Sigmoid colon (tissue), 6 donors: ENCODE measurements at regions not wholly inside any gene's neighbourhood (a gene's known extent, or its start where the extent isn't known, plus 50 kb on each side); places are given as distances from the start of the nearest gene placed in this dataset.

Experiments
- DNase-seq: peaks from one replicate; pipeline ENCODE4 v3.0.0-alpha.2; 2019
- H3K27ac ChIP-seq, 4 donors: fragments of 200-600 bp; sonication (generic); one replicate each; pipeline ENCODE4 v1.5.1; 2016 to 2019; ENCODE audit warnings: mild to moderate bottlenecking in 1 of 4
- H3K27me3 ChIP-seq, 3 donors: fragments of 200-600 bp; sonication (generic); one replicate each; pipeline ENCODE4 v1.5.1; 2019; ENCODE audit warnings: mild to moderate bottlenecking in 1 of 3
- H3K36me3 ChIP-seq, 4 donors: fragments of 200-600 bp; sonication (generic); one replicate each; pipeline ENCODE4 v1.5.1; 2016 to 2019
- H3K4me1 ChIP-seq, 4 donors: fragments of 200-600 bp; sonication (generic); one replicate each; pipeline ENCODE4 v1.5.1; 2017 to 2019
- H3K4me3 ChIP-seq, 4 donors: fragments of 200-600 bp; sonication (generic); one replicate each; pipeline ENCODE4 v1.5.1; 2017 to 2019; ENCODE audit warnings: mild to moderate bottlenecking in 2 of 4, moderate library complexity in 1 of 4
- H3K9me3 ChIP-seq, 4 donors: fragments of 200-600 bp in 3 of 4; sonication (generic) in 3 of 4; one replicate each; pipeline versions ENCODE4 v1.5.1 to v1.6.1; 2013 to 2019
- EP300 ChIP-seq, 4 donors: sonication (generic); formaldehyde crosslinking; IDR thresholded peaks; one replicate each; pipeline ENCODE4 v1.6.1; 2017; ENCODE audit warnings: antibody characterized with exemption in 4 of 4
- POLR2A ChIP-seq, 2 donors: fragments of 450-650 bp; IDR thresholded peaks; one replicate each; pipeline ENCODE4 v1.6.1; 2016; ENCODE audit warnings: antibody characterized with exemption in 2 of 2, mild to moderate bottlenecking in 2 of 2, moderate library complexity in 2 of 2
- POLR2AphosphoS5 ChIP-seq, 4 donors: sonication (generic); formaldehyde crosslinking; IDR thresholded peaks; one replicate each; pipeline ENCODE4 v1.6.1; 2017; ENCODE audit warnings: antibody characterized with exemption in 4 of 4
- WGBS, 2 donors: extraction: QIAGEN DNeasy Blood & Tissue Kit; methylation state at CpG; one replicate each; pipeline ENCODE4 v1.1.7; 2013; 5-methylcytosine and 5-hydroxymethylcytosine counted together
- intact Hi-C: fragments of 100-400 bp; cut with DNase I; formaldehyde crosslinking; loops from one replicate; pipeline ENCODE4 v1.15.1; 2023
- TF ChIP-seq, protein P1 (sequence below), 4 experiments: fragments of 450-650 bp in 3 of 4; fragments of 200-600 bp in 1 of 4; IDR thresholded peaks; one replicate each; pipeline ENCODE4 v1.5.1; 2016 to 2019; ENCODE audit warnings: antibody characterized with exemption in 4 of 4, mild to moderate bottlenecking in 3 of 4, moderate library complexity in 2 of 4
- donor health status: healthy with polysubstance abuse.
- donor health status: healthy.

DNA sequence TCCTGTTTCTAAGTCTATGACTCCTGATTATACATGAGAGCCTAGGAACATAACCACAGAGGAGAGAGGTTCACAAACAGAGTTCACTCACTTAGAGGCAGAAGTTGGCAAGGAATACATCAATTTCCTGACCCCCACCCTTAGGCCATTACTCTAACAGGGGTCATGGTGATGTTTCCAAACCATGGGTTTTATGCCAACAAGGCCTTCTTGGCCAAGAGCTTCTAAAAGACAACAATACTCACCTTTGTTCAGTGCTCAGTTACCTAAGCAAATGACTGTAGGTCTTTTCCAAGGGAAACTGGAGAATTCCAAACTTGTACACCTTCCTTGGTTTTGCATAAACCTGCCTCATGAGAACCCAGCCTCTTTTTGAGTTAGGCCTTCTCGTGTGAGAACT lies 52.6 kb downstream of the ERICH4 start:
- WGBS, 2 donors = 39 to 40% methylated on average over 1 of the region's 1 CpG
- no peak for DNase-seq
- Histone ChIP-seq H3K9me3 (no peaks in the 10 kb centered on the region), H3K27me3 (peaks cover 0 to 16% (median 0%) of the 10 kb centered on the region in 3 donors), H3K27ac (no peak overlapping the region), H3K4me1 (no peaks in the 10 kb centered on the region), H3K36me3 (no peaks in the 10 kb centered on the region), H3K4me3 (no peak overlapping the region)
- intact Hi-C loops = no loop called here
- TF ChIP-seq EP300 (IDR thresholded peaks at IDR 0.05) = no peak
- no peak for TF ChIP-seq POLR2A (IDR thresholded peaks at IDR 0.05)

DNA sequence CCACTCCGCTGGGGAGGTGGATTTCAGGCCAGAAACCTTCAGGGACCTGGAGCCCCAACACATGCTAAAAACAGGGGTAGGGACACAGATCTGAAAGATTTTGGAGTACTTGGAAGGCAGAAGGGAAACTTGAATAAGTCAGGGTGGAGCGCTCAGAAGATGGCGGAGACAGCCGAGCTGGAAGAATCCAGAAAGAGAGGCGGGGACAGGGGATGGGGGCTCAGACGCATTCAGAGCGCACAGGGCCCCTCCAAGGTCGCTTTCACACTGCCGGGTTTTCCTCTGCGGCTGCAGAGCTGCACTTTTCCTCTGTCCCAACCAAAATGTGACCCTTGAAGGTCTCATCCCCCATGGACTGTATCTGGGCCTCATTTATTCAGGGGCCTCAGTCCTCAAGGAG lies 56.9 kb downstream of the ERICH4 start:
- H3K4me1 ChIP-seq = no peaks in the 10 kb centered on the region
- H3K27me3 ChIP-seq = peaks cover 0 to 25% (median 0%) of the 10 kb centered on the region in 3 donors
- TF ChIP-seq EP300 (IDR thresholded peaks at IDR 0.05) = no peak
- TF ChIP-seq, protein P1, sequence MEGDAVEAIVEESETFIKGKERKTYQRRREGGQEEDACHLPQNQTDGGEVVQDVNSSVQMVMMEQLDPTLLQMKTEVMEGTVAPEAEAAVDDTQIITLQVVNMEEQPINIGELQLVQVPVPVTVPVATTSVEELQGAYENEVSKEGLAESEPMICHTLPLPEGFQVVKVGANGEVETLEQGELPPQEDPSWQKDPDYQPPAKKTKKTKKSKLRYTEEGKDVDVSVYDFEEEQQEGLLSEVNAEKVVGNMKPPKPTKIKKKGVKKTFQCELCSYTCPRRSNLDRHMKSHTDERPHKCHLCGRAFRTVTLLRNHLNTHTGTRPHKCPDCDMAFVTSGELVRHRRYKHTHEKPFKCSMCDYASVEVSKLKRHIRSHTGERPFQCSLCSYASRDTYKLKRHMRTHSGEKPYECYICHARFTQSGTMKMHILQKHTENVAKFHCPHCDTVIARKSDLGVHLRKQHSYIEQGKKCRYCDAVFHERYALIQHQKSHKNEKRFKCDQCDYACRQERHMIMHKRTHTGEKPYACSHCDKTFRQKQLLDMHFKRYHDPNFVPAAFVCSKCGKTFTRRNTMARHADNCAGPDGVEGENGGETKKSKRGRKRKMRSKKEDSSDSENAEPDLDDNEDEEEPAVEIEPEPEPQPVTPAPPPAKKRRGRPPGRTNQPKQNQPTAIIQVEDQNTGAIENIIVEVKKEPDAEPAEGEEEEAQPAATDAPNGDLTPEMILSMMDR (IDR thresholded peaks at IDR 0.05) = no peak
- no peak for TF ChIP-seq POLR2A (IDR thresholded peaks at IDR 0.05)
- H3K4me3 ChIP-seq = peak overlapping the region in 3 of 4 donors; percentile 11 to 20 (median 17)
- no peaks in the 10 kb centered on the region for H3K9me3 ChIP-seq
- H3K27ac ChIP-seq = peak overlapping the region; percentile 16 to 67 (median 35)
- intact Hi-C loops = no loop called here
- DNase-seq = no peak
- H3K36me3 ChIP-seq = no peaks in the 10 kb centered on the region
- 87 to 88% methylated on average over 10 of the region's 10 CpGs for WGBS, 2 donors

DNA sequence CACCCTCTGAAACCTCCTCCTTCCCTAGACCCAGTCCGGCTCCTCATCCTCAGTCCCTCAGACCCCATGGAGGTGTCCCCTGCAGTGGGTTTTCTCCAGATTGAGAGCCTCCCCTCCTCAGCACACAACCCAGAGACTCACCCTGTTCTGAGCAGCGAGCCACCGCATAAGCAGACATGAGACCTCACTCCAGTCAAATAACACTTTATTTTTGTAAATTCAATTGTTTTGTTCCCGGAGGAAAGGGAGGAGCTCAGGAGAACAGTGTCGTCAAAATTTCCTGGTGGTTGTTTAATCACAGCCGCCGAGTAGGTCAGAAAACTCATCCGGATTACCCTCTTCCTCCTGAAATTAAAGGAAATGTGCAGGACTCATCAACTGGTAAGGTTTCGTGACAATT lies 57.5 kb downstream of the ERICH4 start:
- Histone ChIP-seq H3K4me3 (peak overlapping the region in 3 of 4 donors; percentile 11 to 20 (median 17)), H3K27ac (peak overlapping the region; percentile 16 to 67 (median 35)), H3K9me3 (no peaks in the 10 kb centered on the region), H3K27me3 (peaks cover 0 to 31% (median 0%) of the 10 kb centered on the region in 3 donors), H3K4me1 (no peaks in the 10 kb centered on the region), H3K36me3 (no peaks in the 10 kb centered on the region)
- TF ChIP-seq EP300 (IDR thresholded peaks at IDR 0.05) = no peak
- no peak for TF ChIP-seq POLR2A (IDR thresholded peaks at IDR 0.05)
- TF ChIP-seq, protein P1 (IDR thresholded peaks at IDR 0.05) = no peak
- TF ChIP-seq POLR2AphosphoS5 (IDR thresholded peaks at IDR 0.05) = peak; percentile 19 to 67 (median 44)
- WGBS, 2 donors = 84 to 88% methylated on average over 9 of the region's 9 CpGs
- intact Hi-C loops = no loop called here
- DNase-seq = no peak

DNA sequence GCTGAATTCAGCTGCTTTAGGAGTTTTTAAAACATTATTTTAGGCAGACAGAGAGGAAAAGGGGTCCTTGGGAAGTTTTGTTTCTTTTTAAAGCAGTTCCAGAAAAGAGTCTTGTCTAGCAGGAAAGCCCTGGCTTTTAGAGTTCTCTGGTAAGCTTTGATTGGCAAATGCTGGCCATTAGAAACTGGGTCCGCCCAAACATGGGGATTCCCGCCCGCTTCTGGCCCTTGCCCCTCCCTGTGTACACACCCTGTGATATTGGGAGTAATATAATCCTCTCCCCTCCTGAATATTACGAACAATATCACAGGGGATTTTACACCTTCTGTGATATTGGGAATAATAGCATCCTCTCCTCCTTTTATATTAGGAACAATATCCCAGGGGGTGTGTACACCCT lies 58.9 kb downstream of the ERICH4 start:
- no peaks in the 10 kb centered on the region for H3K9me3 ChIP-seq
- no peaks in the 10 kb centered on the region for H3K36me3 ChIP-seq
- no peak for DNase-seq
- intact Hi-C loops = no loop called here
- H3K27me3 ChIP-seq = peaks cover 0 to 34% (median 0%) of the 10 kb centered on the region in 3 donors
- 15 to 66% methylated on average over 4 of the region's 4 CpGs for WGBS, 2 donors
- TF ChIP-seq, protein P1 (IDR thresholded peaks at IDR 0.05) = no peak
- no peak for TF ChIP-seq EP300 (IDR thresholded peaks at IDR 0.05)
- no peak for TF ChIP-seq POLR2A (IDR thresholded peaks at IDR 0.05)
- TF ChIP-seq POLR2AphosphoS5 (IDR thresholded peaks at IDR 0.05) = no peak
- no peaks in the 10 kb centered on the region for H3K4me1 ChIP-seq
- H3K27ac ChIP-seq = peak overlapping the region in 1 of 4 donors; percentile 57
- no peak overlapping the region for H3K4me3 ChIP-seq

DNA sequence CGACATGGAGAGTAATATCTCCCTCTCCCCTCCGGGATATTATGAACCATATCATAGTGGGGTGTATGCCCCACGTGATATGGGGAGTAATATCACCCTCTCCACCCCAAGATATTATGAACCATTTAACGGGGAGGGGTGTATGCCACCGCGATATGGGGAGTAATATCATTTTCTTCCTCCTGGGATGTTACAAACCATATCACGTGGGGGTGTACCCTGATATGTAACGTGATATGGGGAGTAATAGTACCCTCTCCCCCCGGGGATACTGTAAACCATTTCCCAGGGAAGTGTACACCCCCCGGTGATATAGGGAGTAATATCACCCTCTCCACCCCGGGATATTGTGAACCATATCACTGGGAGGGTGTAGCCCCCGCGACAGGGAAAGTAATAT lies 62.1 kb downstream of the ERICH4 start:
- Histone ChIP-seq H3K36me3 (no peaks in the 10 kb centered on the region), H3K4me3 (no peak overlapping the region), H3K27me3 (peaks cover 0 to 24% (median 0%) of the 10 kb centered on the region in 3 donors), H3K27ac (no peak overlapping the region), H3K9me3 (no peaks in the 10 kb centered on the region), H3K4me1 (no peaks in the 10 kb centered on the region)
- intact Hi-C loops = no loop called here
- DNase-seq = no peak
- 83 to 84% methylated on average over 13 of the region's 13 CpGs for WGBS, 2 donors
- no peak for TF ChIP-seq POLR2AphosphoS5 (IDR thresholded peaks at IDR 0.05)
- no peak for TF ChIP-seq POLR2A (IDR thresholded peaks at IDR 0.05)
- no peak for TF ChIP-seq EP300 (IDR thresholded peaks at IDR 0.05)
- TF ChIP-seq, protein P1 (IDR thresholded peaks at IDR 0.05) = no peak
